ENCODE measurements at regions not wholly inside any gene's neighbourhood (a gene's known extent, or its start where the extent isn't known, plus 50 kb on each side); places are given as distances from the start of the nearest gene placed in this dataset.
A peak's percentile ranks its signal among the peaks of the same experiment; 100 is the strongest.

GRCh38 chr1:82920418-82921248, 1078.3 kb downstream of the TTLL7 start:
- no peak for TF ChIP-seq POLR2AphosphoS5 (IDR thresholded peaks at IDR 0.05; ENCODE audit: low read depth, low read length)
- TF ChIP-seq SIN3A (IDR thresholded peaks at IDR 0.05; ENCODE audit: borderline replicate concordance, insufficient read depth, low read length) = peak; percentile 57; the same call in 1 of the 2 replicates
- TF ChIP-seq REST (IDR thresholded peaks at IDR 0.05; ENCODE audit: insufficient read depth in 1 of 2, low read depth in 2 of 2, low read length in 2 of 2) = no peak
- no peak for TF ChIP-seq TAF1 (IDR thresholded peaks at IDR 0.05; ENCODE audit: borderline replicate concordance, insufficient read depth, low read length)
- no peak for TF ChIP-seq FOXP2 (optimal IDR thresholded peaks at IDR 0.05; ENCODE audit: borderline replicate concordance, extremely low read depth, extremely low read length, insufficient read depth)
